ENCODE measurements at regions not wholly inside any gene's neighbourhood (a gene's known extent, or its start where the extent isn't known, plus 50 kb on each side); places are given as distances from the start of the nearest gene placed in this dataset.

GRCh38 chr2:70356941-70357683, 55.2 kb upstream of the FAM136A start:
- ChIA-PET POLR2A (no interaction called here), CTCF (interaction anchor here (0.8 kb wide), 1 partner anchor 55 kb away, joined by 3 read pairs; the partner anchor contains the start of gene FAM136A)
- intact Hi-C loops (cut with micrococcal nuclease) = no loop called here
- Mint-ChIP-seq H3K4me3 (no peak overlapping the region), H3K27ac (no peak overlapping the region), H3K4me1 (ENCODE audit: low read depth) (no peaks in the 10 kb centered on the region), H3K27me3 (peaks cover 9% of the 10 kb centered on the region), H3K9me3 (no peaks in the 10 kb centered on the region), H3K36me3 (ENCODE audit: low read depth) (no peaks in the 10 kb centered on the region)
- no peak for TF ChIP-seq CTCF (IDR thresholded peaks at IDR 0.05)
- ATAC-seq = no peak
- DNase-seq = no peak

- H3K4me3 Mint-ChIP-seq = no peak overlapping the region
- POLR2A ChIA-PET = no interaction called here
- H3K27me3 Mint-ChIP-seq = peaks cover 8% of the 10 kb centered on the region
- H3K36me3 Mint-ChIP-seq (ENCODE audit: low read depth) = no peaks in the 10 kb centered on the region
- no peak for TF ChIP-seq CTCF (IDR thresholded peaks at IDR 0.05)
- no peaks in the 10 kb centered on the region for H3K9me3 Mint-ChIP-seq
- CTCF ChIA-PET = interaction anchor here (1.1 to 1.8 kb wide), 3 partner anchors 13 to 263 kb away, joined by 3 to 11 read pairs (median 6); no protein-coding TSS in a partner anchor
- H3K4me1 Mint-ChIP-seq (ENCODE audit: low read depth) = no peaks in the 10 kb centered on the region
- DNase-seq (no peak), ATAC-seq (no peak)
- intact Hi-C loops (cut with micrococcal nuclease) = no loop called here
- H3K27ac Mint-ChIP-seq = no peak overlapping the region
Measured at GRCh38 chr2:70354264-70354949, 52.5 kb upstream of the FAM136A start.
